ENCODE measurements at regions not wholly inside any gene's neighbourhood (a gene's known extent, or its start where the extent isn't known, plus 50 kb on each side); places are given as distances from the start of the nearest gene placed in this dataset.

DNA sequence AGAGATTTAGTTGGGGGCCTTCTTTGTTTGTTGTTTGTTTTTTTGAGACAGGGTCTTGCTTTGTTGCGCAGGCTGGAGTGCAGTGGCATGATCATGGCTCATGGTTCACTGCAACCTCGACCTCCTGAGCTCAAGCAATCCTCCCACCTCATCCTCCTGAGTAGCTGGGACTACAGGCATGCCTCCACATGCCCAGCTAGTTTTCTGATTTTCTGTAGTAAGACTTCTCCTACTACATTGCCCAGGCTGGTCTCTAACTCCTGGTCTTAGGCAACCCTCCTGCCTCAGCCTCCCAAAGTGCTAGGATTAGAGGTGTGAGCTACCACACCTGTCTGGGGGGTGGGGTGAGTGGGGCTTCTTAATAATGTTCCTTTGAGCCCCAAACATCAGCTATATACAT lies 148.3 kb upstream of the ADAMTS9 start:
- TF ChIP-seq, protein P1, sequence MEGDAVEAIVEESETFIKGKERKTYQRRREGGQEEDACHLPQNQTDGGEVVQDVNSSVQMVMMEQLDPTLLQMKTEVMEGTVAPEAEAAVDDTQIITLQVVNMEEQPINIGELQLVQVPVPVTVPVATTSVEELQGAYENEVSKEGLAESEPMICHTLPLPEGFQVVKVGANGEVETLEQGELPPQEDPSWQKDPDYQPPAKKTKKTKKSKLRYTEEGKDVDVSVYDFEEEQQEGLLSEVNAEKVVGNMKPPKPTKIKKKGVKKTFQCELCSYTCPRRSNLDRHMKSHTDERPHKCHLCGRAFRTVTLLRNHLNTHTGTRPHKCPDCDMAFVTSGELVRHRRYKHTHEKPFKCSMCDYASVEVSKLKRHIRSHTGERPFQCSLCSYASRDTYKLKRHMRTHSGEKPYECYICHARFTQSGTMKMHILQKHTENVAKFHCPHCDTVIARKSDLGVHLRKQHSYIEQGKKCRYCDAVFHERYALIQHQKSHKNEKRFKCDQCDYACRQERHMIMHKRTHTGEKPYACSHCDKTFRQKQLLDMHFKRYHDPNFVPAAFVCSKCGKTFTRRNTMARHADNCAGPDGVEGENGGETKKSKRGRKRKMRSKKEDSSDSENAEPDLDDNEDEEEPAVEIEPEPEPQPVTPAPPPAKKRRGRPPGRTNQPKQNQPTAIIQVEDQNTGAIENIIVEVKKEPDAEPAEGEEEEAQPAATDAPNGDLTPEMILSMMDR (IDR thresholded peaks at IDR 0.05): no peak
- no peak for TF ChIP-seq EP300 (IDR thresholded peaks at IDR 0.05)

All from ovary (tissue), 3 donors.